Endodermal cell (in vitro differentiated cells): ENCODE measurements at regions not wholly inside any gene's neighbourhood (a gene's known extent, or its start where the extent isn't known, plus 50 kb on each side); places are given as distances from the start of the nearest gene placed in this dataset.

Experiments
- DNase-seq: peaks from one replicate; pipeline ENCODE4 v3.0.0-alpha.2; 2017
- H3K27ac ChIP-seq: 2 replicates; pipeline ENCODE4 v1.5.1; 2013; ENCODE audit warnings: mild to moderate bottlenecking, low read depth, low read length, moderate library complexity
- H3K27me3 ChIP-seq: 2 replicates; pipeline ENCODE4 v1.6.1; 2013; ENCODE audit warnings: mild to moderate bottlenecking, low read length, moderate library complexity; ENCODE audit not compliant: insufficient read depth, control insufficient read depth, poor library complexity, severe bottlenecking
- H3K36me3 ChIP-seq: 2 replicates; pipeline ENCODE4 v1.7.0; 2013; ENCODE audit warnings: mild to moderate bottlenecking, low read length, moderate library complexity; ENCODE audit not compliant: control insufficient read depth, insufficient read depth
- H3K4me1 ChIP-seq: one replicate; pipeline ENCODE4 v1.7.0; 2013; ENCODE audit warnings: low read length; ENCODE audit not compliant: control insufficient read depth, insufficient read depth
- H3K4me3 ChIP-seq: 2 replicates; pipeline ENCODE4 v1.5.1; 2013; ENCODE audit warnings: mild to moderate bottlenecking, low read length, moderate library complexity
- H3K9ac ChIP-seq: 2 replicates; pipeline ENCODE4 v1.6.1; 2013; ENCODE audit warnings: mild to moderate bottlenecking, low read length, moderate library complexity; ENCODE audit not compliant: poor library complexity, severe bottlenecking; ENCODE audit errors: extremely low read depth
- H3K9me3 ChIP-seq: 2 replicates; pipeline ENCODE4 v1.6.1; 2013; ENCODE audit warnings: mild to moderate bottlenecking, low read length, moderate library complexity; ENCODE audit not compliant: control insufficient read depth
- H3K27ac Mint-ChIP-seq: 2 replicates; pipeline ENCODE4 v1.8.0; 2020; ENCODE audit warnings: mixed read lengths
- H3K27me3 Mint-ChIP-seq: 2 replicates; pipeline ENCODE4 v1.8.0; 2021; ENCODE audit warnings: mild to moderate bottlenecking, mixed read lengths; ENCODE audit not compliant: insufficient read depth
- H3K36me3 Mint-ChIP-seq: 2 replicates; pipeline ENCODE4 v1.8.0; 2020; ENCODE audit warnings: low read depth, mixed read lengths
- H3K4me1 Mint-ChIP-seq: 2 replicates; pipeline ENCODE4 v1.8.0; 2020; ENCODE audit warnings: mixed read lengths
- H3K4me3 Mint-ChIP-seq: 2 replicates; pipeline ENCODE4 v1.8.0; 2020; ENCODE audit warnings: mild to moderate bottlenecking, moderate library complexity, mixed read lengths
- H3K9me3 Mint-ChIP-seq: 2 replicates; pipeline ENCODE4 v1.8.0; 2020; ENCODE audit warnings: mild to moderate bottlenecking, mixed read lengths
- CTCF ChIP-seq: fragments of 200-600 bp; sonication (generic); conservative IDR thresholded peaks from 2 replicates; pipeline ENCODE4 v1.5.0; 2021; ENCODE audit warnings: antibody characterized with exemption, mild to moderate bottlenecking
- WGBS, 2 experiments: methylation state at CpG; one replicate each; pipeline versions ENCODE4 v1.1.5 to v1.1.7; 2013; ENCODE audit warnings: missing lambda C conversion rate in 2 of 2, mixed read lengths in 1 of 2; ENCODE audit not compliant: insufficient coverage in 1 of 2, insufficient read length in 1 of 2; 5-methylcytosine and 5-hydroxymethylcytosine counted together

GRCh38 chr1:181911715-181912114 is 149.8 kb downstream of the ZNF648 start:
- H3K4me3 Mint-ChIP-seq: no peak overlapping the region
- TF ChIP-seq CTCF: no peak
- Histone ChIP-seq H3K9me3 (no peaks in the 10 kb centered on the region), H3K9ac (no peak overlapping the region), H3K27me3 (peaks cover 9% of the 10 kb centered on the region), H3K36me3 (no peaks in the 10 kb centered on the region), H3K27ac (no peak overlapping the region), H3K4me3 (no peak overlapping the region), H3K4me1 (no peaks in the 10 kb centered on the region)
- peaks cover 2% of the 10 kb centered on the region for H3K4me1 Mint-ChIP-seq
- H3K27ac Mint-ChIP-seq: no peak overlapping the region
- no peak for DNase-seq
- H3K9me3 Mint-ChIP-seq: no peaks in the 10 kb centered on the region
- H3K27me3 Mint-ChIP-seq: peaks cover 12% of the 10 kb centered on the region
- no peaks in the 10 kb centered on the region for H3K36me3 Mint-ChIP-seq
- WGBS, 2 experiments: 90 to 100% methylated on average over 1 of the region's 1 CpG

GRCh38 chr1:181910905-181911304 is 150.6 kb downstream of the ZNF648 start:
- H3K27ac Mint-ChIP-seq: no peak overlapping the region

GRCh38 chr1:181909010-181909409 is 152.5 kb downstream of the ZNF648 start:
- no peaks in the 10 kb centered on the region for H3K4me1 ChIP-seq
- no peaks in the 10 kb centered on the region for H3K36me3 Mint-ChIP-seq
- H3K27ac ChIP-seq: no peak overlapping the region
- peaks cover 19% of the 10 kb centered on the region for H3K27me3 ChIP-seq
- WGBS, 2 experiments: 83 to 100% methylated on average over 1 of the region's 1 CpG
- no peak overlapping the region for H3K27ac Mint-ChIP-seq
- peaks cover 2% of the 10 kb centered on the region for H3K4me1 Mint-ChIP-seq
- no peak overlapping the region for H3K4me3 Mint-ChIP-seq
- peaks cover 14% of the 10 kb centered on the region for H3K27me3 Mint-ChIP-seq
- no peak overlapping the region for H3K4me3 ChIP-seq
- no peak for TF ChIP-seq CTCF
- DNase-seq: no peak
- no peaks in the 10 kb centered on the region for H3K9me3 Mint-ChIP-seq
- H3K36me3 ChIP-seq: no peaks in the 10 kb centered on the region
- H3K9me3 ChIP-seq: no peaks in the 10 kb centered on the region
- no peak overlapping the region for H3K9ac ChIP-seq

More at GRCh38 chr1:181910905-181911304, 150.6 kb downstream of the ZNF648 start:
- Mint-ChIP-seq H3K4me3 (no peak overlapping the region), H3K36me3 (no peaks in the 10 kb centered on the region), H3K9me3 (no peaks in the 10 kb centered on the region), H3K27me3 (peaks cover 14% of the 10 kb centered on the region), H3K4me1 (peaks cover 2% of the 10 kb centered on the region)
- DNase-seq: peak; percentile 54
- no peak overlapping the region for H3K4me3 ChIP-seq
- no peaks in the 10 kb centered on the region for H3K36me3 ChIP-seq
- whole genome bisulfite sequencing, 2 experiments: 86% methylated on average over 2 of the region's 2 CpGs
- H3K27me3 ChIP-seq: peaks cover 17% of the 10 kb centered on the region
- no peaks in the 10 kb centered on the region for H3K9me3 ChIP-seq
- no peaks in the 10 kb centered on the region for H3K4me1 ChIP-seq
- TF ChIP-seq CTCF: peak; percentile 71
- no peak overlapping the region for H3K9ac ChIP-seq
- no peak overlapping the region for H3K27ac ChIP-seq
